HCT116 (cell line): ENCODE measurements at regions not wholly inside any gene's neighbourhood (a gene's known extent, or its start where the extent isn't known, plus 50 kb on each side); places are given as distances from the start of the nearest gene placed in this dataset.

Experiments
- ATAC-seq: fragments of 200-7000 bp; cut with Tn5 transposase; 2 replicates; pipeline ENCODE4 v1.9.1; 2020; ENCODE audit warnings: mild to moderate bottlenecking, moderate library complexity
- BruUV-seq: library from RNA; stranded (reverse); fragments of 400-500 nt; replicated peaks from 2 replicates; lab custom pipeline; 2021; lab: Mats Ljungman, UMichigan
- CTCF ChIA-PET: fragments of 300-600 bp; sonication (Branson Sonifier 250); formaldehyde crosslinking; loops from one replicate; lab custom pipeline; 2021; ENCODE audit warnings: antibody characterized with exemption; lab: Charles Lee
- POLR2A ChIA-PET: fragments of 300-600, 350-600 bp; sonication (Branson Sonifier 250); formaldehyde crosslinking; loops from one replicate; lab custom pipeline; 2021; ENCODE audit warnings: antibody characterized with exemption; lab: Charles Lee
- RAD21 ChIA-PET, 2 experiments: fragments of 300-600 bp; sonication (Branson Sonifier 250); formaldehyde crosslinking; loops; one replicate each; lab custom pipeline; 2023; ENCODE audit warnings: low total read pairs in 2 of 2; ENCODE audit not compliant: uncharacterized antibody in 2 of 2, unreplicated experiment in 2 of 2, low non-redundant PET in 1 of 2; lab: Charles Lee
- DNase-seq: peaks from one replicate; pipeline ENCODE4 v3.0.0-alpha.2; 2010; ENCODE audit warnings: low read depth, low spot score
- H2AFZ ChIP-seq: fragments of 200-600 bp; shearing (Covaris generic), sonication (generic); 2 replicates; pipeline ENCODE4 v1.6.1; 2017; ENCODE audit warnings: low read depth, mixed run types, mixed read lengths, antibody characterized with exemption, low read length; ENCODE audit not compliant: poor library complexity, severe bottlenecking
- H3K27ac ChIP-seq: 2 replicates; pipeline ENCODE4 v1.5.1; 2012; ENCODE audit warnings: low read depth, low read length
- H3K27me3 ChIP-seq: fragments of 200-600 bp; sonication (generic); 2 replicates; pipeline ENCODE4 v1.6.1; 2016; ENCODE audit warnings: mixed run types, low read length, mixed read lengths; ENCODE audit not compliant: insufficient read depth
- H3K36me3 ChIP-seq, 2 experiments: fragments of 200-500 bp in 1 of 2; fragments of 200-600 bp in 1 of 2; sonication (Bioruptor generic) in 1 of 2; sonication (generic) in 1 of 2; 2 replicates each; pipeline versions ENCODE4 v1.5.1 to v1.6.1; 2014 to 2016; ENCODE audit warnings: low read length in 2 of 2, inconsistent platforms in 1 of 2, mixed read lengths in 1 of 2, mixed run types in 1 of 2; ENCODE audit not compliant: insufficient read depth in 2 of 2, control insufficient read depth in 1 of 2
- H3K4me1 ChIP-seq, 2 experiments: fragments of 200-600 bp in 1 of 2; sonication (generic) in 1 of 2; 2 replicates each; pipeline versions ENCODE4 v1.5.1 to v1.6.1; 2012 to 2017; ENCODE audit warnings: low read length in 2 of 2, inconsistent platforms in 1 of 2, mild to moderate bottlenecking in 1 of 2, mixed read lengths in 1 of 2, mixed run types in 1 of 2, moderate library complexity in 1 of 2; ENCODE audit not compliant: insufficient read depth in 2 of 2, control insufficient read depth in 1 of 2
- H3K4me2 ChIP-seq: fragments of 200-600 bp; sonication (generic); 2 replicates; pipeline ENCODE4 v1.6.1; 2017; ENCODE audit warnings: mixed run types, low read length, mixed read lengths
- H3K4me3 ChIP-seq, 2 experiments: fragments of 200-600 bp in 1 of 2; sonication (generic) in 1 of 2; replicated peaks in 1 of 2; 2 replicates each; pipeline ENCODE4 v1.5.1; 2011 to 2016; ENCODE audit warnings: low read length in 2 of 2, control low read depth in 1 of 2, low read depth in 1 of 2, mild to moderate bottlenecking in 1 of 2, mixed read lengths in 1 of 2, mixed run types in 1 of 2
- H3K79me2 ChIP-seq: fragments of 200-600 bp; sonication (generic); 2 replicates; pipeline ENCODE4 v1.6.1; 2017; ENCODE audit warnings: mild to moderate bottlenecking, mixed run types, low read length, moderate library complexity, mixed read lengths; ENCODE audit not compliant: insufficient read depth
- H3K9ac ChIP-seq: fragments of 200-600 bp; sonication (generic); 2 replicates; pipeline ENCODE4 v1.6.1; 2016; ENCODE audit warnings: low read length, mixed read lengths
- H3K9me2 ChIP-seq: fragments of 200-600 bp; sonication (generic), shearing (Covaris generic); 2 replicates; pipeline ENCODE4 v1.6.1; 2017; ENCODE audit warnings: mixed run types, mild to moderate bottlenecking, moderate library complexity; ENCODE audit not compliant: insufficient read depth
- H3K9me3 ChIP-seq, 2 experiments: fragments of 200-500 bp in 1 of 2; fragments of 200-600 bp in 1 of 2; sonication (Bioruptor generic) in 1 of 2; sonication (generic) in 1 of 2; 2 replicates each; pipeline ENCODE4 v1.6.1; 2014 to 2017; ENCODE audit warnings: low read length in 2 of 2, mixed read lengths in 2 of 2, inconsistent platforms in 1 of 2, low read depth in 1 of 2, mild to moderate bottlenecking in 1 of 2, mixed run types in 1 of 2, moderate library complexity in 1 of 2; ENCODE audit not compliant: control insufficient read depth in 1 of 2, insufficient read depth in 1 of 2
- H4K20me1 ChIP-seq: fragments of 200-600 bp; sonication (generic), shearing (Covaris generic); 2 replicates; pipeline ENCODE4 v1.6.1; 2017; ENCODE audit warnings: mixed run types, mild to moderate bottlenecking, moderate library complexity; ENCODE audit not compliant: insufficient read depth
- POLR2AphosphoS5 ChIP-seq: IDR thresholded peaks from 2 replicates; pipeline ENCODE4 v1.6.1; 2011; ENCODE audit warnings: mild to moderate bottlenecking, low read depth, low read length, moderate library complexity
- ZBTB33 ChIP-seq: IDR thresholded peaks from 2 replicates; pipeline ENCODE4 v1.6.1; 2011; ENCODE audit warnings: mild to moderate bottlenecking, low read length, moderate library complexity; ENCODE audit not compliant: insufficient replicate concordance; ENCODE audit errors: extremely low read depth
- intact Hi-C: fragments of 100-400 bp; cut with micrococcal nuclease; formaldehyde crosslinking; loops from 2 replicates; pipeline ENCODE4 v1.10.0; 2022
- TF ChIP-seq, protein P1 (sequence below), 3 experiments: fragments of 200-600 bp in 1 of 3; sonication (generic) in 1 of 3; IDR thresholded peaks in 2 of 3; conservative IDR thresholded peaks in 1 of 3; 2 replicates each; pipeline ENCODE4 v1.5.1; 2012 to 2017; ENCODE audit warnings: low read depth in 2 of 3, low read length in 2 of 3, antibody characterized with exemption in 1 of 3, borderline replicate concordance in 1 of 3, control low read depth in 1 of 3, mild to moderate bottlenecking in 1 of 3, mixed read lengths in 1 of 3, mixed run types in 1 of 3, moderate library complexity in 1 of 3; ENCODE audit not compliant: insufficient read depth in 1 of 3

DNA sequence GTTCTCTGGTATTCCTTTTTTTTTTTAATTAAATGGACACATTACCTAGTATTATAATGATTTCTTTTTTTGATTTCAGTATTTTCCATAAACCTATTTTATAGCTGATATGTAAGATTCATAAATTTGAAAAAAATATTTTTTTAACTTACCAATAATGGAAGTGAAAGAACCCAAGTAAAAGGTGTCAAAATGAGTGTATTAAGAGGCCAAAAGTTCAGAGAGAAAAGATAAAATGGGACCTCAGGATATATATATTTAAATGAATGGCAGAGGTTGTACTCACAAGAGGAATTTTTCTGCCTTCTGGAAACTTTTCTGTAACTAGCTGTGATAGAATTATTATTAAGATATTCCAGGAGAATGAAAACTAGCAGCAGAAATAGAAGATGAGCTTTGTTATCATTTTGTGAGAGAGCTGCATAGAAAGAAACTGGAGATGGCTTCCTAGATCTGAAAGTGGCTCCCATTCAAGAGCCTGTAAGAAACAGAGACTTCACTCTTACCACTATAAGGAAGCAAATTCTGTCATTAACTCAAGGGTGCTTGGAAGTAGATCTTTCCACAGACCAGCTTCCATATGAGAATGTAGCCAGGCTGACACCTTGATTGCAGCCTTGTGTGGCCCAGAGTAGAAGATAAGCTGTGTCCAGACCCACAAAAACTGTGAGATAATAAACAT is 91.7 kb downstream of the MRPS30 start:
- CTCF ChIA-PET = no interaction called here
- RAD21 ChIA-PET = interaction anchor here in 1 of 2 experiments (0.6 kb wide), 1 partner anchor 33 kb away, joined by 3 read pairs; no protein-coding TSS in a partner anchor
- no peak overlapping the region for H3K4me3 ChIP-seq
- H3K4me2 ChIP-seq = no peak overlapping the region
- no peaks in the 10 kb centered on the region for H3K4me1 ChIP-seq
- no TSS peak for BruUV-seq
- no peak overlapping the region for H3K9ac ChIP-seq
- no peak overlapping the region for H2AFZ ChIP-seq
- H3K27me3 ChIP-seq = no peaks in the 10 kb centered on the region
- H4K20me1 ChIP-seq = no peaks in the 10 kb centered on the region
- TF ChIP-seq POLR2AphosphoS5 (no peak), ZBTB33 (no peak)
- TF ChIP-seq, protein P1, sequence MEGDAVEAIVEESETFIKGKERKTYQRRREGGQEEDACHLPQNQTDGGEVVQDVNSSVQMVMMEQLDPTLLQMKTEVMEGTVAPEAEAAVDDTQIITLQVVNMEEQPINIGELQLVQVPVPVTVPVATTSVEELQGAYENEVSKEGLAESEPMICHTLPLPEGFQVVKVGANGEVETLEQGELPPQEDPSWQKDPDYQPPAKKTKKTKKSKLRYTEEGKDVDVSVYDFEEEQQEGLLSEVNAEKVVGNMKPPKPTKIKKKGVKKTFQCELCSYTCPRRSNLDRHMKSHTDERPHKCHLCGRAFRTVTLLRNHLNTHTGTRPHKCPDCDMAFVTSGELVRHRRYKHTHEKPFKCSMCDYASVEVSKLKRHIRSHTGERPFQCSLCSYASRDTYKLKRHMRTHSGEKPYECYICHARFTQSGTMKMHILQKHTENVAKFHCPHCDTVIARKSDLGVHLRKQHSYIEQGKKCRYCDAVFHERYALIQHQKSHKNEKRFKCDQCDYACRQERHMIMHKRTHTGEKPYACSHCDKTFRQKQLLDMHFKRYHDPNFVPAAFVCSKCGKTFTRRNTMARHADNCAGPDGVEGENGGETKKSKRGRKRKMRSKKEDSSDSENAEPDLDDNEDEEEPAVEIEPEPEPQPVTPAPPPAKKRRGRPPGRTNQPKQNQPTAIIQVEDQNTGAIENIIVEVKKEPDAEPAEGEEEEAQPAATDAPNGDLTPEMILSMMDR (IDR thresholded peaks at IDR 0.05 in 2 of 3, conservative IDR thresholded peaks at IDR 0.05 in 1 of 3; ENCODE audit: borderline replicate concordance in 1 of 3, insufficient read depth in 1 of 3, low read depth in 2 of 3, low read length in 2 of 3) = no peak
- POLR2A ChIA-PET = no interaction called here
- H3K9me2 ChIP-seq = no peaks in the 10 kb centered on the region
- no peaks in the 10 kb centered on the region for H3K9me3 ChIP-seq
- no peaks in the 10 kb centered on the region for H3K79me2 ChIP-seq
- intact Hi-C loops = no loop called here
- H3K36me3 ChIP-seq = no peaks in the 10 kb centered on the region
- H3K27ac ChIP-seq = no peak overlapping the region
- ATAC-seq (no peak), DNase-seq (no peak)
